GM21515 (cell line): ENCODE measurements at regions not wholly inside any gene's neighbourhood (a gene's known extent, or its start where the extent isn't known, plus 50 kb on each side); places are given as distances from the start of the nearest gene placed in this dataset.

Experiments used
- ATAC-seq: cut with Tn5 transposase; IDR thresholded peaks from one replicate; pipeline ENCODE4 v1.9.1; 2021; ENCODE audit not compliant: unreplicated experiment

DNA sequence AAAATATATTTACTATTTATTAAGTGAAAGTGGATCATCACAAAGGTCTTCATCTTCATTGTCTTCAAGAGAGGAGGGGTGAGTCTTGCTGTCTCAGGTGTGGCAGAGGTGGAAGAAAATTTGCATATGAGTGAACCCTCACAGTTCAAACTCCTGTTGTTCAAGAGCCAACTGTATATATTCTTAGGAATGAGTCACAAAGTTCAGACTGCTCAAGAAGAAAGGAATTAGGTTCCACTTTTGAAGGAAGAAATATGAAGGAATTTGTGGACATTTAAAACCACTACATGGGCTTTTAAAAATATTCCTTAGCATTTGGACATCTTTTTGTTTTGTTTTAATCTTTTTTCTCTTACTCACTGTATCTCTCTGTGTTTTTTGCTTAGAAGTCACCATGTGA lies 212.6 kb downstream of the INSIG2 start:
- ATAC-seq, result no peak

DNA sequence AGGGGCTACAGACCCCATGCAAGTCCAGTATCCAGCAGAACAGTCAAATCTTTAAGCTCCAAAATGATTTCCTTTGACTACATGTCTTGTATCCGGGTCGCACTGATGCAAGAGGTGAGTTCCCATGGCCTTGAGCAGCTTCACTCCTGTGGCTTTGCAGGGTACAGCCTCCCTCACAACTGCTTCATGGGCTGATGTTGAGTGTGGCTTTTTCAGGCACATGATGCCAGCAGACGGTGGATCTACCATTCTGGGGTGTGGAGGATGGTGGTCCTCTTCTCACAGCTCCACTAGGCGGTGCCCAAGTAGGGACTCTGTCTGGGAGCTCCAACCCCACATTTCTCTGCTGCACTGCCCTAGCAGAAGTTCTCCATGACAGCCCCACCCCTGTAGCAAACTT lies 208.4 kb downstream of the INSIG2 start:
- ATAC-seq, result no peak

DNA sequence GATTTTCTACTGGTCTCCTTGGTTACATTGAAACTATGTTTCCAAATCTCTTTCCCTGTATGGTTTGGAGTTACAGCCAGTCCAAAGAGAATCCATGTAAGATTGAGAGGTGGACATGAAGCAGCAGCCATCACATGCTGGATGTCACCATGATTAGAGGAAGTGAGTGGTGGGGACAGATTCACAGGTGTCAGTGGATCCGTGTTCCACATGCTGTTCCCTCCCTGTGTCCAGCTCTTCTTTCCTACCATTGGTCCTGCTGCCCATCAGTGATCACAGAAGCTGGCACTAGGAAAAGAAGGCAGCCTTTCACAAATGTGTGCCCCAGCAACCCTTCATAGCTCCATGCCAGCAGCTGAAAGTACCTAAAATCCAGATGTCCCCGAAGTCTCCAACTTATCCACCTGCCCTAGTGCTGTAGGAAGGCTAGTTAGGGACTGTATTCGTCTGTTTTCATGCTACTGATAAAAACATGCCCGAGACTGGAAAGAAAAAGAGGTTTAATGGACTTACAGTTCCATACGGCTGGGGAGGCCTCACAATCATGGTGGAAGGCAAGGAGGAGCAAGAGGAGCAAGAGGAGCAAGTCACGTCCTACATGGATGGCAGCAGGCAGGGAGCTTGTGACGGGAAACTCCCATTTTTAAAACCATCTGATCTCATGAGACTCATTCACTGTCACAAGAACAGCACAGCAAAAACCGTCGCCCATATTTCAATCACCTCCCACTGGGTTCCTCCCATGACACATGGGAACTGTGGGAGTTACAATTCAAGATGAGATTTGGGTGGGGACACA lies 207.5 kb downstream of the INSIG2 start:
- ATAC-seq, result no peak

DNA sequence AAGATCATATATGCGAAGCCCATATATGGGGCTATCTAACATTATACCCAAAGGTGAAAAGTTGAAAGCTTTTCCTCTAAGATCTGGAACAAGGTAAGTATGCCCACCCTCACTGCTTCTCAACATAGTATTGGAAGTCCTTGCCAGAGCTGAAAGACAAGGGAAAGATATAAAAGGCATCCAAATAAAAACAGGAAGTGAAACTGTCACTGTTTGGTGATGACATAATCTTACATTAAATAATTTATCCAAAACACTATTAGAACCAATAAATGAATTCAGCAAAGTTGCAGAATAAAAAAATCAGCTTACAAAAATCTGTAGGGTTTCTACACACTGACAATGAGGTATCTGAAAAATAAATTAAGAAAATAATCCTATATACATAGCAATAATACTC lies 205.8 kb downstream of the INSIG2 start:
- ATAC-seq, result no peak

DNA sequence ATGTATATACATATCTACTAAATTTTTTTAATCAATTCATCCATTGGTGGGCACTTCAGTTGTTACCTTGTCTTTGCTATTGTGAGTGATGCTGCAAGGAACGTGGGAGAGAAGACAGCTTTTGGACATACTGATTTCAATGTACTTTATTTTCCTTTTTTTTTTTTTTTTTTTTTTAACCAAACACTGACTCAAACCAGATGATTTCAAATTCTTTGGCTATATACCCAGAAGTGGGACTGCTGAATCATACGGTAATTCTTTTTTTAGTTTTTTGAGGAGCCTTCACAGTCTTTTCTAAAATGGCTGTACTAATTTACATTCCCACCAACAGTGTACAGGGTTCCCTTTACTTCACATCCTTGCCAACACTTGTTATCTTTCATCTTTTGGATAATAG lies 204.7 kb downstream of the INSIG2 start:
- ATAC-seq, result no peak

DNA sequence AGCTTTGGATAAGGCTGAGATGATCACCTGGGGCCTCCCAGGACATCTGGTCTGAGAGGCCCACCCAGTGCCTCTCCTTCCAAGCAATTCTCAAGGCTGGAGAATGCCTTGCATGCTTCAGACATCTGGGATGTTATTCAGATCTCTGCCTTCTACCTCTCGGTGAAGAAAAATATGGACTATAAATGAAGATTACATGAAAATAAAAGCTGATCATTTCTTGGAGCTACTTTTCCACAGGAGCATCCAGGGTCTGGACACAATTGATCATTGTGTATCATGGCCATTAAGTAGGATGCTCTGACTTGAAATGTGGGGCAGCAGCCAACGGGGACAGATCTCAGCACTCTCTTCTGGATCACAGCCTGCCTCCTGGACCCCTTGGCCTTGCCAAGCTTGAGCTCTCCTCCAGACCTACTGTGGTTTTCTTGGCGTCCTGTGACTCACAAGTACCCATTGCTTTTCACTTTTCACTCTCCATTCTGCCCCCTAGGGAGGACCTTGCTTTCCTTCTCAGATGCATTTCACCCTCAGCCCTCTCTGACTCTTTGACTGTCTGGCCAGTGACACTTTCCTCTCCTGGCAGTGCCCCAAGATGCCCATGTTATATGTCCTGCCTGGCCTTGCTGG lies 203.1 kb downstream of the INSIG2 start:
- no peak for ATAC-seq

DNA sequence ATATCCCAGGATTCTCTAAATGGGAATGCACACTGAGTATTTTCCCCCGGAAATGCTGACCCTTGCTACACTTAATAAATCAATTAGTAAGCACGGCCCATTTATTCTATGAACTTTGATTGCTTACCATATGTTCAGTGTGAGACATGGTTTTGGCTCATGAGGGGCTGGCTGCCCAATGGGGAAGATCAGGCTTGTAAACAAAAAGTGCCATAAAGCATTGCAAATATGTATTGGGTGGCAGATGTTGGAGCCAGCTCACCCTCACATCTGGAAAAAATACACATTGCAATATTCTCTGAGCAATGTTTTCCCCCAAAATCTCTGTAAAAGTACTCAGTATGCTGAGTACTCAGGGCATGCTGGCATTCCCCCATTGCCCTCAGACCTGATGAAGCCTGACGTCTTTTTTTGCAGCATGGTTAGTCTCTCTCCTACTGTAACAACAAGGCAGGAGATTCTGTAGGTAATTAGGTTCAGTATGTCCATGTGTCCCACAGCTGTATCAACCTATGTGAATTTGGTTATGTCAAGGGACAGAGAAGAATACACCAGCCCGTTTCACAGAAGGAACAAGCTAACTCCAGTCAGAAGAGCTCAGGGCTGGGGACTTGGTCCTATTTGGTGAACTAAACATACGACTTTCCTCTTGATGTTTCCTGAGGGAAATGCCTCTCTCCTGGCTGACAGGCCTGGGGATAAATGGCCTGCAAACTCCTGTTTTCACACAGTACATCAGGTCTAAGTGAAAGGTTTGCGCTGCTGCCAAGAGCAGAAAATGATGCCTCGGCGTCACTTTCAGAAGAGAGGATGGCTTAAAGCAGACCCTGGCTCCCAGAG lies 202.4 kb downstream of the INSIG2 start:
- no peak for ATAC-seq

DNA sequence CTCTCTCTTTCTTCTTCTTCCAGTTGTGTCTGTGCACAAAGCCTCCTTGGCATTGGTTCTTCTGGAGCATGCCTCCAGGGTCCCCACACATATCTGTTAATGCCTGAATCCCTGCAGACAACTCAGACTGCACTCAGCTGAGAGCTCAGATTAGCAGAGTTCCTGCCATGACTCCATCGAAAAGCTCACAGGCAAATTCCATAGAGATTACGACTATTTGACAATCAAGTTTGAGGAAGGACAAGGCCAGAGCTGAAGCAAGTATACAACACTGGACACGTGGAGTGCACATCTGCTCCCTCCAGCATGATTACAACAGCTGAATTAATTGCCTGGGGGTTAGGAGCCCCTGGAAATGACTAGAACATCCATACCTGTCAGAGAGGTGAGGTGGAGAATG lies 190.7 kb downstream of the INSIG2 start:
- ATAC-seq, result no peak

DNA sequence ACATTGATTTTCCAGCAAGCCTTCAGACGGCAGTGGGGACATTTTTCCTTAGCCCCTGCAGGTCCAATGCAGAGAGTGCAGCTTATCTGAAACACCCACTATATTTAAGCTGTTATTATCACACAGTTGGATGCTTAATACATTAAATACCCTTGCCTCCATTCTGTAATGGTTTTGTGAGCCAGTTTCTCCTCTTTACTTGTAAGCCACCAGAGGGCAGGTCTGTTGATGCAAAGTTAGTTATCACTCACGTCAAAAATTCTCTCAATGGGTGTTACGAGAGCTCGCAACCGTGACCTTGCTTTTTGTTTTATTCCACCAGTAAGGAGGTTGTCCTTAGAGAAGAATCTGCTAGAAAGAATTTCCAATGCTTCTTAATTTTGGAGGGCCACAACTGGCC lies 189.8 kb downstream of the INSIG2 start:
- no peak for ATAC-seq

DNA sequence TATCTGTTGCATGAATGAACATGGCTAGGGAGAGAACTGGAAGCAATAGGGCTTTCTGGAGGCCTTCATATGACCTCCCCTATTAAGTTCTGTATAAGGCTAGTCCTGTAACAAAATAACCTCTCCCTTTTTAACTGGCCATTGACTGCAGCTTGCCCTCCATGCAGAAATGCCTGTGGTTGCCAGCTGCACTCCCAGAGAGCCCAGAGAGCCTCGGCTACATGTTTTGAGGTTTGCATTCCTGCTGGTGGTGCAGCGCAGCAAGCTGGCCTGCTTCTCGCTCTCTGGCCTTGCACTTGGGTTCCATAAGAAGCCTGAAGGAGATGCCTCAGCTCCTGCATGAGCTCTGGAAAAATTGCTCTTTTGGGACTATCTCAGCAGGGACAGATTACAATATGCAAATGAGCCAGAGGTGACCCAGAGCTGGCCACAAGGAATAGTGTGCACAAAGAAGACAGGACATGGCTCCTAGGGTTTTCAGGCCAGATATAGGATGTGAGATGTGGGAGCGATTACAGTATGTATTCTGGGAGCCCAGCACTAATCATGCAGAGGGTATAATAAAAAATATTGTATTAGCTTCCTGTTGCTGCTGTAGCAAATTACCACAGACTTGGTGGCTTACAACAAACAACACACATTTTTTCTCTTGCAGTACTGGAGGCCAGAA lies 186.7 kb downstream of the INSIG2 start:
- no peak for ATAC-seq

DNA sequence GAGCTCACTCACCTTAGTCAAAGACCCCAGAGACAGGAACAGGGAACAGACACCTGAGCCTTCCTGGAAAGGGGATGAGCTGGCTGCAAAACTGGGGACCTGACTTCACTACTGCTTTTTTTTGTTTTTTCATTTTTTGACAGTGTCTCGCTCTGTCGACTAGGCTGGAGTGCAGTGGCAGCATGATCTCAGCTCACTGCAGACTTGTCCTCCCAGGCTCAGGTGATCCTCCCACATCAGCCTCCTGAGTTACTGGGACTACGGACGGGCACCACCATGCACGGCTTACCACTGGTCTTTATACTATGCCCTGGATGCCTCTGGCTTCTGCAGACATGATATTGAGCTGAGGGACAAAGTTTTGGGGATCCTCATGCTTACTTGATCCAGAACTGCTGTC lies 184.1 kb downstream of the INSIG2 start:
- ATAC-seq, result no peak

DNA sequence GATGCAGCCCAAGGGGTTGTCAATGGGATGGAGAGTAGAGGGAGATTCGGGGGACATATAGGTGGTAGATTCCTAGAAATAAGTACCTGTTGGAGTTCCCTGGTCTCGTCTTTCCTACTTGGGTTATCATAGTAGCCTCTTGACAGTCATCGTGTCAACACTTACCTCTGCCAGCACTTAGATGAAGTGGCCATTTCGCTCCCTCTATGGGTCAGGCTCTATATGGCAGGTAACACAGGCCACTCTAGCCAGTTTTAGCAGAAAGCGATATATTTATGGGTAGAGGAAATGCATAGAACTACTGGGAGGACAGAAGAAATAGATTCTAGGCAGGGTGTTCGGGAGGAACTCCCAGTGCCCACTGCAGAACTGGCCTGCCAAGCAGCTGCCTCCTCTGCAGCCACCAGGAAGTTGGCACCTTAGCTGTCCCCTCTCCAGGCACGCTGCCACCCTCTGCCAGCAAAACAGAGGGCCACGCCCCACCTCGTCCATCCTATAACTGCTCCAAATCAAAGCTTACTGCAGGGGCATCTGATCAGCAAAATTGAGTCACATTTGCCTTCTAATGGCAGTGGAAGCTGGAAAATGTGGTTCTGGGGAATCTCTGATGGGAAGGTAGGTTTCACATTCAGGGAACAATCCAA lies 181.3 kb downstream of the INSIG2 start:
- ATAC-seq, result no peak

DNA sequence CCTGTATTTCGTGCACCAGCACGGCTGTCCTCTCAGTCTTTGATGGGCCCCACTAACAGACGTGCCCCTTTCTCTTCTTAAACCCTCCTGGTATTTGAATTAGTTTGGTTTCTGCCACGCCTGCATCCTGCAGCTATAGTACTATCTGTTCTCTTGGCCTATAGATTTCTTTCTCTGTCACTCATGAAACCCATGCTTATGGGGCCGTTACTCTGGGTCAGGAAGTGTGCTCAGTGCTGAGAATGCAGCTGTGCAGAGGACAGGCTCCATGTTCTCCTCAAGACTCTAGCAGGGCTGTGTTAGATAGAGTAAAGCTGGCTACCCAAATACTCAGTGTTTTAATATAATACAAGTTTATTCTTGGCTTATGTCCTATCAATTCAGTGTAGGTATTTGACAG lies 180.0 kb downstream of the INSIG2 start:
- ATAC-seq, result no peak

DNA sequence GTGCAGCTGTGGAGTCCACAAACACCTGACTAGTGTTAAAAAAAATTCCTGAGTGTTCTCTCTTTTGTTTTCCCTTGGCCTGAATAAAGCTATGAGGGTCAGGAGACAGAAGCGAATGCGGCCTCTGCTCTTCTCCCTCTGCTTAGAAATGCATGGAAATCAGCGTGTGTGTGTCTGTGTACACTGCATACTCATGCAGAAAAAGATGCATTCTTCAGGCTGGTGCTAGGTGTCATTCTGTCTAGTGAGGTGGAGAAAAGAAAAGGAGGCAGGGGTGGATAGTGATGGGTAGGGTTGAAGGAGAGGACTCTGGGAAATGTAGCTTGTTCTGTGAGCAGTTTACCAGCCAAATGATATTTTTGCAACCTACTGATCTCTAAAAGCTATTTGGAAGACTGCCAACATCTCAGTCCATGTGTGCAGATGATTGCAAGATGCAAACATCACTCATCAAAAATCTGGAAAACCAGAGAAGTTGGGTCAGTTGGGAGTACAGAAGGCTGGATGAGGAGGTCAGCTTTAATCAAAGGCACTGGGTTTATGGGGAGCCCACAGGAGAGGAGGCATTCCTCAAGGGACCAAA lies 177.7 kb downstream of the INSIG2 start:
- ATAC-seq, result no peak

DNA sequence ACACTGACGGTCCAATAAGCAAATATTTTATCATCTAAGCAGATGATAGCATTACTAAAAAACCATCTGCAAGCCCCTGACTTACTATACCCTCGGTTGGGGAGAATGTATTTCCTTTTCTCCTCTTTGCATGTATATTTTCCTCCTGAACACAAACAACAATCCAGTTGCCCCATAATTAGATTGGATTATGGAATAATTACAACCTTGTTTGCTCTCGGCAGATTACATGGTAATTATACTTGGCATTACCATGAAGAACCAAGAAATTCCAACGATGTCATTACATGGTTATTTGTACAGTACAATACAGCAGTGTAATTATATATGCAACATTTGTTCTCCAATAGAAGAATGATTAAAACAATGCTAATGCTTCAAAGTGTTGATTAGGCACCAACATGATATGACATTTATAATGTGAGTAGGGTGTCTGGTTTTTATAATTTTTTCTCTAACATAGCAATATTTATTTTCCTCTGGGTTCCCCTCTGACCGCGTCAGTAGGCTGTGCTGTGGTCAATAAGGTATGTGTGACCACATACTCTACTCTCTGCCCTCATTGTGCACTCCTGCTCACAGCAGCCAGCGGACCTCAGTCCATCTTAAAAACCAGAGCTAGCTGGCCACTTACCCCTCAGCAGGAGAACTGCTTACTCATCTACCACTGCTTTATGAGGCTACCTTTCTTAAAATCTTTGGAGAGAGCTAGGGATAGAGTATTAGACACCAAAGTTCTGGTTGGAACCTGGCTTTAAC lies 176.1 kb downstream of the INSIG2 start:
- ATAC-seq, result no peak

DNA sequence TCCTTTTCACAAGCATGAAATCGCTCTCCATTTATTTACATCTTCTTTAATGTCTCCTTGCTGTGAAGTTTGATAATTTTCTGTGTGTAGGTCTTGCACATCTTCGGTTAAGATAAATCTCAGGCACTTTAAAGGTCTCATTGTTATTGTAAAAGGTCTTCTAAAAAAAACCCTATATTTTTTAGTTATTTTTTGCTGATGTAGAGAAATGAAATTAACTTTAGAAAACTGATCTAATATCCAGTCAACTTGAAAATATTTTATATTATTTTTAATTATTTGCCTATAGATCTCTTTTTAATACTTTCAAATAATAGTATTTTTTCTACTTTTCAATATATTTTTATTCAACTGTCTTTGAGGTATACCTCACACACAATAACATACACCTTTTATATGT lies 169.4 kb downstream of the INSIG2 start:
- no peak for ATAC-seq

DNA sequence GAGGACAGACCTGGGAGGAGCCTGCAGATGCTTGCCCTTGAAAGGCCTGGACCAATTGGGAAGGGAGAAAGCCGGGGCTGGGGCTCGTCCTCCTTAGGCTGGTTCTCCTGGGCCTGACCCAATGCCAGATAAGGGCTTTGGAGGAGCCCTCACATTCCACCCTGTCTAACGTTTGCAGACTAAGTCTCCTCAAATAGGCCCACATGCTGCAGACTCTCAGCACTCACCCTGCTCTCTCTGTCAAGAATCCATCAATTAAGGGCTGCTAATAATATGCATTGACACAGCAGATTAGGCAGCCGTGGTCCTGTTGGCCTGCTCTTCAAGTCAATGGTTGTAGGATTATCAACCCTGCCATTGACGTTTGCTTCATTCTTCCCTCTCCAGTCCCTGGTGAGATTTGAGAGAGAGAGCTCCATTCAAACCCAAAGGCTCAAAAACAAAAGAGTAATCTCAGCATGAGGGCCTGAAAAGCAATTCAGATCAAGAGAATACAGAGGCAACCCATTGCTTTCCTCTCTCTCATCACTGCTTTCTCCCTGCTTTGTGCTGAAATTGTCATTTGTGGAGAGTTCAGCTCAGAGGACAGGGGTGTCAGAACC lies 167.6 kb downstream of the INSIG2 start:
- no peak for ATAC-seq

DNA sequence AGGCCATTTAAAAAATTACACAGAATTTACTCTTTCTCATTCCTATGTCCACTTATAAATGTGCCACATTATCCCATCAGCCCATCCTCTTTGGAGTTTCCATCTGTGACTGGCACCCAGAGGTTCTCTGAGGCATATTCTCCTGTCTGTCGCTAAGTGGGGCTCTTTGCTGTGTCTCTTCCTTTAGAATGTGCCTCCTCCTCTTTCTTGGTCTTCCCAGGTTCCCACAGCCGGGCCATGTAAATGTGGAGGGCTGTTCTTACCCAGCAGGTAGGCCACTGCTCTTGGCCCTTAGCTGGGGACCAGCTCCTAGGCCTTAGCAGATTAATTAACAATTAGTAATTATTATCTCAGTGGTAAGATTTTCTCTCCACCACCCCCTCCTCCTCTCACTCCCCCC lies 167.0 kb downstream of the INSIG2 start:
- no peak for ATAC-seq

DNA sequence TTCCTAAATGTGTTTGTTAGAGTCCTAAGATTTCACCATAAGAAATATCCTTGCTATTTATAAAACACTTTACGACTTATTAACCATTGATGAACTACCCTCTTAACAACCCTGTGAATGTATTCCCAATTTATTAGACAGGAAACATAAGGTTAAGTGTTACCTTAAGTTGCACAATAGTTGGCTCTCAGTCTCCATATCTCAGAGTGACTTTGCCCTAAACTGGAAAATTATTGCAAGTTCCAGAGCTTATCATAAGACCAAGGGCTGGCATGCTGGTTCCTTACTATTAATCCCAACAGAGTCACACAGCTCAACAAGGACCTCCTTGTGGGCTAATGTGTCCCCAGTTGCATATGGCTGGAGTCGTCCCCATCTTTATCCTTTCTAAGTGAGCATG lies 165.8 kb downstream of the INSIG2 start:
- no peak for ATAC-seq
